ENCODE measurements at regions not wholly inside any gene's neighbourhood (a gene's known extent, or its start where the extent isn't known, plus 50 kb on each side); places are given as distances from the start of the nearest gene placed in this dataset.
"Not testable (repeated sequence)": the region's sequence is repeated elsewhere in the genome, so short reads cannot be mapped to it uniquely, and the experiment has no call there.

DNA sequence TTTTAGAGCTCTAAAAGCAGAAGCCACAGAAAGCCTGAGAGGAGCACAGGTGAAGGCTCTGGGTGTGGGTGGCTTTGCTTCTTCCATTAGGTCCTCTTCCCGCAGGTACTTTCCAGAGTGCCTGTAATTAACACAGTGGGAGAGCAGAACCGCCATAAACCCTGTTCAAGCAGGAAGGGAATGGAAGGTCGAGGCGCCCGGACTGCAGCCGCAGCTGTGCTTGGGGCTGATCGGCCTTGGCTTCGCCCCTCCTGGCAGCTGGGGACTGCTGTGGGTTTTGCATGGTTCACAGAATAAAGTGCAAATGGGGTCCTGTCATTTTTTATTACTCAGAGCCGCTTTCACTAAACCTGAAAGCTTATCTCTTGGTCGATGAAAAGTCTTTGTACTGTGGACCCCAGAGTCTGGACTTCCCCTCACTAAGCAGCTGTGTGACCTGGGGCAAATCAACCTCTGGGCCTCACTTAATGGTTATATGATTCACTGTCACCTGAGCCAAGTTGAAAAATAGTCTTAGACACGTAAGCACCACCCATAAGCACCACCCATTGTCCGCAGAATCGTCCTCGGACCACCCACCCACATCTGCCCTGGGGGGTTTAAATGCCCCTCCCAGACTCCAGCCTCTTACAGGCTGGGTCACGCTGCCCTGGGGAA lies 100.9 kb downstream of the XRCC2 start (continued):
- TF ChIP-seq ZNF589 (CRISPR knock-in tag; conservative IDR thresholded peaks at IDR 0.05) = no peak

DNA sequence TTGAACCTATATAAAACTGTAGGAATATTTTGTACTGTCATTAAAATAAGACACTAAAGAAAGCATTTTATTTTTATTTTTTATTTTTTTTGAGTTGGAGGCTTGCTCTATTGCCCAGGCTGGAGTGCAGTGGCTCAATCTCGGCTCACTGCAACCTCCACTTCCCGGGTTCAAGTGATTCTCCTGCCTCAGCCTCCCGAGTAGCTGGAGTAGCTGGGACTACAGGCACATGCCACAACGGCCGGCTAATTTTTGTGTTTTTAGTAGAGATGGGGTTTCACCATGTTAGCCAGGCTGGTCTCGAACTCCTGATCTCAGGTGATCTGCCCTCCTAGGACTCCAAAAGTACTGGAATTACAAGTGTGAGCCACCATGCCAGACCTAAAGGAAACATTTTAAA lies 102.8 kb downstream of the XRCC2 start:
- H3K36me3 ChIP-seq (replicated peaks in 1 of 2; ENCODE audit: control insufficient read depth in 1 of 2, insufficient read depth in 2 of 2, low read length in 2 of 2); DNase-seq (ENCODE audit: low spot score); H2AFZ ChIP-seq (ENCODE audit: low read length); FAIRE-seq; H3K27me3 ChIP-seq (ENCODE audit: control insufficient read depth in 1 of 2, insufficient read depth in 2 of 2, low read length in 2 of 2); CTCF ChIA-PET (ENCODE audit: low intra/inter-chr PET ratio, low total read pairs); in situ Hi-C loops (cut with HindIII; ENCODE audit: extremely low pct_ligation_motif_present, low pct_unique_long_range_greater_than_20kb); BruUV-seq (replicated peaks); H3K4me2 ChIP-seq (ENCODE audit: low read depth, low read length); H3K27ac ChIP-seq (ENCODE audit: extremely low read length, insufficient read depth, low read length); H3K9ac ChIP-seq (ENCODE audit: insufficient read depth, low read depth, low read length); H3K79me2 ChIP-seq (ENCODE audit: insufficient read depth, low read length); ATAC-seq; POLR2A ChIA-PET; H3K4me1 ChIP-seq (ENCODE audit: insufficient read depth, low read length); H4K20me1 ChIP-seq (ENCODE audit: insufficient read depth, low read length); H3K4me3 ChIP-seq (replicated peaks in 1 of 3; ENCODE audit: insufficient read depth in 1 of 3, low read depth in 2 of 3, low read length in 3 of 3); intact Hi-C loops (cut with micrococcal nuclease; ENCODE audit: unreplicated experiment); H3K9me3 ChIP-seq (ENCODE audit: low read length): not testable (repeated sequence)
- 29% methylated on average over 6 of the region's 6 CpGs for WGBS (ENCODE audit: low lambda C conversion rate)

DNA sequence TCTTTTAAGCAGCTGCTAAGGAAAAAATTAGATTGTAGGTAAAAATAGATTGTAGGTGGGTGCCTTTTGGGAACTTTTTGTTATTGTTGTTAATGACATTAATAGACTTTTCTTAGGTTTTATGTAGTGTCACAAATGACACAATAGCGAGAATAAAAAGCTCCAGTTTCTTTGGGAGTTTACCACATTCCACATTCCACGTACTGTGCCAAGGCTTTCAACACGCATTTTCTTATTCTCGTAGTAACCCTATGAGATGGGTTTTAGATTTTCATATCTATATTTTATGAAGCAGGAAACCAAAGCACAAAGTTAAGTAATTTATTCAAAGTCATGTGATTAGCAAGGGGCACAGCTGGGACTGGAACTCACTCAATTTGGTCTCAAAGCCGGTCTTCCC lies 103.8 kb downstream of the XRCC2 start:
- Histone ChIP-seq H3K79me2 (ENCODE audit: insufficient read depth, low read length) (no peaks in the 10 kb centered on the region), H3K9me3 (ENCODE audit: low read length) (no peaks in the 10 kb centered on the region), H3K4me3 (replicated peaks in 1 of 3; ENCODE audit: insufficient read depth in 1 of 3, low read depth in 2 of 3, low read length in 3 of 3) (no peak overlapping the region), H4K20me1 (ENCODE audit: insufficient read depth, low read length) (no peaks in the 10 kb centered on the region), H3K27ac (ENCODE audit: extremely low read length, insufficient read depth, low read length) (no peak overlapping the region), H3K27me3 (ENCODE audit: control insufficient read depth in 1 of 2, insufficient read depth in 2 of 2, low read length in 2 of 2) (no peaks in the 10 kb centered on the region; a peak in 2 of 5 replicates), H3K4me2 (ENCODE audit: low read depth, low read length) (no peak overlapping the region), H2AFZ (ENCODE audit: low read length) (no peak overlapping the region), H3K9ac (ENCODE audit: insufficient read depth, low read depth, low read length) (no peak overlapping the region), H3K36me3 (replicated peaks in 1 of 2; ENCODE audit: control insufficient read depth in 1 of 2, insufficient read depth in 2 of 2, low read length in 2 of 2) (no peaks in the 10 kb centered on the region), H3K4me1 (ENCODE audit: insufficient read depth, low read length) (no peaks in the 10 kb centered on the region)
- DNase-seq (ENCODE audit: low spot score) = no peak
- in situ Hi-C loops (cut with HindIII; ENCODE audit: extremely low pct_ligation_motif_present, low pct_unique_long_range_greater_than_20kb) = no loop called here
- 72% methylated on average over 5 of the region's 5 CpGs for WGBS (ENCODE audit: low lambda C conversion rate)
- no peak for ATAC-seq
- ChIA-PET CTCF (ENCODE audit: low intra/inter-chr PET ratio, low total read pairs) (no interaction called here), POLR2A (no interaction called here)
- no TSS peak for BruUV-seq (replicated peaks)
- TF ChIP-seq, protein P1, sequence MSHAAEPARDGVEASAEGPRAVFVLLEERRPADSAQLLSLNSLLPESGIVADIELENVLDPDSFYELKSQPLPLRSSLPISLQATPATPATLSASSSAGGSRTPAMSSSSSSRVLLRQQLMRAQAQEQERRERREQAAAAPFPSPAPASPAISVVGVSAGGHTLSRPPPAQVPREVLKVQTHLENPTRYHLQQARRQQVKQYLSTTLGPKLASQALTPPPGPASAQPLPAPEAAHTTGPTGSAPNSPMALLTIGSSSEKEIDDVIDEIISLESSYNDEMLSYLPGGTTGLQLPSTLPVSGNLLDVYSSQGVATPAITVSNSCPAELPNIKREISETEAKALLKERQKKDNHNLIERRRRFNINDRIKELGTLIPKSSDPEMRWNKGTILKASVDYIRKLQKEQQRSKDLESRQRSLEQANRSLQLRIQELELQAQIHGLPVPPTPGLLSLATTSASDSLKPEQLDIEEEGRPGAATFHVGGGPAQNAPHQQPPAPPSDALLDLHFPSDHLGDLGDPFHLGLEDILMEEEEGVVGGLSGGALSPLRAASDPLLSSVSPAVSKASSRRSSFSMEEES (CRISPR knock-in tag; IDR thresholded peaks at IDR 0.05) = no peak
- no peak for TF ChIP-seq NPAS2 (CRISPR knock-in tag; IDR thresholded peaks at IDR 0.05; ENCODE audit: borderline replicate concordance)
- no peak for TF ChIP-seq ZFP37 (CRISPR knock-in tag; IDR thresholded peaks at IDR 0.05; ENCODE audit: borderline replicate concordance)
- TF ChIP-seq KMT2A (CRISPR knock-in tag; IDR thresholded peaks at IDR 0.05) = no peak
- no peak for TF ChIP-seq ZKSCAN1 (IDR thresholded peaks at IDR 0.05; ENCODE audit: low read length)
- no peak for TF ChIP-seq NR2F6 (IDR thresholded peaks at IDR 0.05)
- no peak for TF ChIP-seq NR2F6 (CRISPR knock-in tag; IDR thresholded peaks at IDR 0.05)
- no peak for TF ChIP-seq HDAC1 (CRISPR knock-in tag; IDR thresholded peaks at IDR 0.05)
- TF ChIP-seq, protein P2, sequence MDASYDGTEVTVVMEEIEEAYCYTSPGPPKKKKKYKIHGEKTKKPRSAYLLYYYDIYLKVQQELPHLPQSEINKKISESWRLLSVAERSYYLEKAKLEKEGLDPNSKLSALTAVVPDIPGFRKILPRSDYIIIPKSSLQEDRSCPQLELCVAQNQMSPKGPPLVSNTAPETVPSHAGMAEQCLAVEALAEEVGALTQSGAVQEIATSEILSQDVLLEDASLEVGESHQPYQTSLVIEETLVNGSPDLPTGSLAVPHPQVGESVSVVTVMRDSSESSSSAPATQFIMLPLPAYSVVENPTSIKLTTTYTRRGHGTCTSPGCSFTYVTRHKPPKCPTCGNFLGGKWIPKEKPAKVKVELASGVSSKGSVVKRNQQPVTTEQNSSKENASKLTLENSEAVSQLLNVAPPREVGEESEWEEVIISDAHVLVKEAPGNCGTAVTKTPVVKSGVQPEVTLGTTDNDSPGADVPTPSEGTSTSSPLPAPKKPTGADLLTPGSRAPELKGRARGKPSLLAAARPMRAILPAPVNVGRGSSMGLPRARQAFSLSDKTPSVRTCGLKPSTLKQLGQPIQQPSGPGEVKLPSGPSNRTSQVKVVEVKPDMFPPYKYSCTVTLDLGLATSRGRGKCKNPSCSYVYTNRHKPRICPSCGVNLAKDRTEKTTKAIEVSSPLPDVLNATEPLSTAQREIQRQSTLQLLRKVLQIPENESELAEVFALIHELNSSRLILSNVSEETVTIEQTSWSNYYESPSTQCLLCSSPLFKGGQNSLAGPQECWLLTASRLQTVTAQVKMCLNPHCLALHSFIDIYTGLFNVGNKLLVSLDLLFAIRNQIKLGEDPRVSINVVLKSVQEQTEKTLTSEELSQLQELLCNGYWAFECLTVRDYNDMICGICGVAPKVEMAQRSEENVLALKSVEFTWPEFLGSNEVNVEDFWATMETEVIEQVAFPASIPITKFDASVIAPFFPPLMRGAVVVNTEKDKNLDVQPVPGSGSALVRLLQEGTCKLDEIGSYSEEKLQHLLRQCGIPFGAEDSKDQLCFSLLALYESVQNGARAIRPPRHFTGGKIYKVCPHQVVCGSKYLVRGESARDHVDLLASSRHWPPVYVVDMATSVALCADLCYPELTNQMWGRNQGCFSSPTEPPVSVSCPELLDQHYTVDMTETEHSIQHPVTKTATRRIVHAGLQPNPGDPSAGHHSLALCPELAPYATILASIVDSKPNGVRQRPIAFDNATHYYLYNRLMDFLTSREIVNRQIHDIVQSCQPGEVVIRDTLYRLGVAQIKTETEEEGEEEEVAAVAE (CRISPR knock-in tag; IDR thresholded peaks at IDR 0.05; ENCODE audit: borderline replicate concordance) = no peak
- FAIRE-seq = no peak
- intact Hi-C loops (cut with micrococcal nuclease; ENCODE audit: unreplicated experiment) = no loop called here
